Mesodermal cell (in vitro differentiated cells): ENCODE measurements at regions not wholly inside any gene's neighbourhood (a gene's known extent, or its start where the extent isn't known, plus 50 kb on each side); places are given as distances from the start of the nearest gene placed in this dataset.
"Not testable (repeated sequence)": the region's sequence is repeated elsewhere in the genome, so short reads cannot be mapped to it uniquely, and the experiment has no call there.

ENCODE experiments used
- H3K27ac ChIP-seq: 2 replicates; pipeline ENCODE4 v1.7.0; 2013; ENCODE audit warnings: mild to moderate bottlenecking, low read depth, low read length, moderate library complexity; ENCODE audit not compliant: severe bottlenecking
- H3K36me3 ChIP-seq: 2 replicates; pipeline ENCODE4 v1.7.1; 2013; ENCODE audit warnings: mild to moderate bottlenecking, low read length, moderate library complexity; ENCODE audit not compliant: control insufficient read depth, insufficient read depth
- H3K4me1 ChIP-seq: one replicate; pipeline ENCODE4 v1.7.1; 2013; ENCODE audit warnings: mild to moderate bottlenecking, low read length; ENCODE audit not compliant: insufficient read depth, control insufficient read depth, poor library complexity, severe bottlenecking
- H3K4me3 ChIP-seq: 2 replicates; pipeline ENCODE4 v1.7.0; 2013; ENCODE audit warnings: low read length, control low read depth, mild to moderate bottlenecking; ENCODE audit not compliant: insufficient read depth, poor library complexity, severe bottlenecking; ENCODE audit errors: extremely low read depth
- H3K9me3 ChIP-seq: 2 replicates; pipeline ENCODE4 v1.7.1; 2013; ENCODE audit warnings: mild to moderate bottlenecking, low read length, moderate library complexity; ENCODE audit not compliant: control insufficient read depth
- WGBS, 2 experiments: methylation state at CpG; one replicate each; pipeline ENCODE4 v1.1.5; 2013; ENCODE audit warnings: missing lambda C conversion rate in 2 of 2; ENCODE audit not compliant: insufficient coverage in 2 of 2; 5-methylcytosine and 5-hydroxymethylcytosine counted together

GRCh38 chr14:45633220-45633984 lies 380.4 kb upstream of the MIS18BP1 start:
- WGBS, 2 experiments, result 92 to 95% methylated on average over 2 of the region's 7 CpGs
- Histone ChIP-seq H3K9me3 (no peaks in the 10 kb centered on the region), H3K36me3 (no peaks in the 10 kb centered on the region), H3K4me3 (no peak overlapping the region), H3K4me1 (no peaks in the 10 kb centered on the region), H3K27ac (no peak overlapping the region)

- no peaks in the 10 kb centered on the region for H3K36me3 ChIP-seq
- no peaks in the 10 kb centered on the region for H3K9me3 ChIP-seq
- H3K27ac ChIP-seq, result no peak overlapping the region
- no peaks in the 10 kb centered on the region for H3K4me1 ChIP-seq
- 80% methylated on average over 1 of the region's 2 CpGs; no CpG with 5 or more reads in 1 of the 2 experiments for WGBS, 2 experiments
- no peak overlapping the region for H3K4me3 ChIP-seq
Measured at GRCh38 chr14:45621731-45622130, 368.7 kb upstream of the MIS18BP1 start.

- Histone ChIP-seq H3K4me1 (no peaks in the 10 kb centered on the region), H3K27ac (no peak overlapping the region), H3K4me3 (no peak overlapping the region), H3K9me3 (no peaks in the 10 kb centered on the region), H3K36me3 (no peaks in the 10 kb centered on the region)
- WGBS, 2 experiments, result 77 to 90% methylated on average over 2 to 3 of the region's 4 CpGs
Measured at GRCh38 chr14:45619831-45620230, 366.8 kb upstream of the MIS18BP1 start.

GRCh38 chr14:45610318-45610717 lies 357.3 kb upstream of the MIS18BP1 start:
- no peaks in the 10 kb centered on the region for H3K9me3 ChIP-seq
- H3K4me3 ChIP-seq, result no peak overlapping the region
- WGBS, 2 experiments, result 50 to 71% methylated on average over 1 of the region's 1 CpG
- H3K4me1 ChIP-seq, result no peaks in the 10 kb centered on the region
- no peak overlapping the region for H3K27ac ChIP-seq
- no peaks in the 10 kb centered on the region for H3K36me3 ChIP-seq

- no peak overlapping the region for H3K27ac ChIP-seq
- WGBS, 2 experiments, result no CpG with 5 or more reads among the region's 3 CpGs
- no peaks in the 10 kb centered on the region for H3K9me3 ChIP-seq
- H3K4me1 ChIP-seq, result no peaks in the 10 kb centered on the region
- no peaks in the 10 kb centered on the region for H3K36me3 ChIP-seq
- no peak overlapping the region for H3K4me3 ChIP-seq
Measured at GRCh38 chr14:45587142-45587541, 334.1 kb upstream of the MIS18BP1 start.

GRCh38 chr14:45559626-45560025 lies 306.6 kb upstream of the MIS18BP1 start:
- no peak overlapping the region for H3K27ac ChIP-seq
- H3K4me3 ChIP-seq, result no peak overlapping the region
- no peaks in the 10 kb centered on the region for H3K4me1 ChIP-seq
- 79 to 91% methylated on average over 3 to 5 of the region's 5 CpGs for WGBS, 2 experiments
- no peaks in the 10 kb centered on the region for H3K36me3 ChIP-seq
- H3K9me3 ChIP-seq, result no peaks in the 10 kb centered on the region

GRCh38 chr14:45558183-45558582 lies 305.2 kb upstream of the MIS18BP1 start:
- no peak overlapping the region for H3K4me3 ChIP-seq
- no peaks in the 10 kb centered on the region for H3K36me3 ChIP-seq
- H3K4me1 ChIP-seq, result no peaks in the 10 kb centered on the region
- H3K27ac ChIP-seq, result no peak overlapping the region
- H3K9me3 ChIP-seq, result no peaks in the 10 kb centered on the region

- H3K36me3 ChIP-seq, result no peaks in the 10 kb centered on the region
- no peak overlapping the region for H3K27ac ChIP-seq
- H3K4me3 ChIP-seq, result no peak overlapping the region
- H3K9me3 ChIP-seq, result no peaks in the 10 kb centered on the region
- no CpG with 5 or more reads among the region's 1 CpG for WGBS, 2 experiments
- H3K4me1 ChIP-seq, result no peaks in the 10 kb centered on the region
Measured at GRCh38 chr14:45553981-45554380, 301.0 kb upstream of the MIS18BP1 start.

- WGBS, 2 experiments, result 38 to 56% methylated on average over 9 to 12 of the region's 16 CpGs
- not testable (repeated sequence) for H3K36me3 ChIP-seq, H3K9me3 ChIP-seq, H3K4me1 ChIP-seq, H3K4me3 ChIP-seq, H3K27ac ChIP-seq
Measured at GRCh38 chr14:45551240-45551820, 298.3 kb upstream of the MIS18BP1 start.

GRCh38 chr14:45531022-45531421 lies 278.0 kb upstream of the MIS18BP1 start:
- Histone ChIP-seq H3K27ac (no peak overlapping the region), H3K4me1 (no peaks in the 10 kb centered on the region), H3K4me3 (no peak overlapping the region), H3K9me3 (no peaks in the 10 kb centered on the region), H3K36me3 (no peaks in the 10 kb centered on the region)
- WGBS, 2 experiments, result no CpG with 5 or more reads among the region's 2 CpGs
